ENCODE measurements at regions not wholly inside any gene's neighbourhood (a gene's known extent, or its start where the extent isn't known, plus 50 kb on each side); places are given as distances from the start of the nearest gene placed in this dataset.

- H3K36me3 ChIP-seq (ENCODE audit: low read depth): no peaks in the 10 kb centered on the region
- no peak overlapping the region for H3K27ac ChIP-seq
- no peaks in the 10 kb centered on the region for H3F3A ChIP-seq (ENCODE audit: insufficient read depth)
- WGBS, 2 experiments (ENCODE audit: low coverage in 1 of 2, low lambda C conversion rate in 2 of 2, missing lambda C conversion rate in 2 of 2): 75 to 77% methylated on average over 2 of the region's 2 CpGs
- H3K9me2 ChIP-seq (ENCODE audit: insufficient read depth): no peaks in the 10 kb centered on the region
- TF ChIP-seq EZH2phosphoT487 (IDR thresholded peaks at IDR 0.05; ENCODE audit: insufficient read depth, low read depth) (no peak), EZH2 (IDR thresholded peaks at IDR 0.05; ENCODE audit: insufficient read depth, poor library complexity, severe bottlenecking) (no peak)
- no peaks in the 10 kb centered on the region for H3K9me3 ChIP-seq (ENCODE audit: low read depth)
- H3K4me2 ChIP-seq (ENCODE audit: unreplicated experiment): no peak overlapping the region
- H3K4me1 ChIP-seq (ENCODE audit: insufficient read depth): peaks cover 4% of the 10 kb centered on the region; the same call in 1 of the 2 replicates
- H3K79me2 ChIP-seq (ENCODE audit: insufficient read depth): no peaks in the 10 kb centered on the region
- no peak overlapping the region for H3K4me3 ChIP-seq
- peaks cover 19% of the 10 kb centered on the region for H3K27me3 ChIP-seq (replicated peaks; ENCODE audit: insufficient read depth)
- no peak overlapping the region for H3K9ac ChIP-seq
- in situ Hi-C loops (cut with MboI): no loop called here
- H4K20me1 ChIP-seq (ENCODE audit: insufficient read depth): no peaks in the 10 kb centered on the region
- DNase-seq: no peak
- H2AFZ ChIP-seq: no peak overlapping the region
Observed at GRCh38 chr16:48050871-48051270, 104.9 kb downstream of the ABCC12 start.

- Histone ChIP-seq H2AFZ (no peak overlapping the region), H3K79me2 (ENCODE audit: insufficient read depth) (no peaks in the 10 kb centered on the region), H3K4me1 (ENCODE audit: insufficient read depth) (peaks cover 4% of the 10 kb centered on the region; the same call in 1 of the 2 replicates), H3K9ac (no peak overlapping the region), H4K20me1 (ENCODE audit: insufficient read depth) (no peaks in the 10 kb centered on the region), H3K4me3 (no peak overlapping the region), H3K9me3 (ENCODE audit: low read depth) (no peaks in the 10 kb centered on the region), H3K9me2 (ENCODE audit: insufficient read depth) (no peaks in the 10 kb centered on the region), H3F3A (ENCODE audit: insufficient read depth) (no peaks in the 10 kb centered on the region), H3K4me2 (ENCODE audit: unreplicated experiment) (no peak overlapping the region), H3K27me3 (replicated peaks; ENCODE audit: insufficient read depth) (peaks cover 19% of the 10 kb centered on the region), H3K36me3 (ENCODE audit: low read depth) (no peaks in the 10 kb centered on the region), H3K27ac (no peak overlapping the region)
- 46 to 47% methylated on average over 3 of the region's 3 CpGs for WGBS, 2 experiments (ENCODE audit: low coverage in 1 of 2, low lambda C conversion rate in 2 of 2, missing lambda C conversion rate in 2 of 2)
- in situ Hi-C loops (cut with MboI): no loop called here
- TF ChIP-seq EZH2 (IDR thresholded peaks at IDR 0.05; ENCODE audit: insufficient read depth, poor library complexity, severe bottlenecking): no peak
- TF ChIP-seq EZH2phosphoT487 (IDR thresholded peaks at IDR 0.05; ENCODE audit: insufficient read depth, low read depth): no peak
- DNase-seq: no peak
Observed at GRCh38 chr16:48049847-48050246, 105.9 kb downstream of the ABCC12 start.

DNA sequence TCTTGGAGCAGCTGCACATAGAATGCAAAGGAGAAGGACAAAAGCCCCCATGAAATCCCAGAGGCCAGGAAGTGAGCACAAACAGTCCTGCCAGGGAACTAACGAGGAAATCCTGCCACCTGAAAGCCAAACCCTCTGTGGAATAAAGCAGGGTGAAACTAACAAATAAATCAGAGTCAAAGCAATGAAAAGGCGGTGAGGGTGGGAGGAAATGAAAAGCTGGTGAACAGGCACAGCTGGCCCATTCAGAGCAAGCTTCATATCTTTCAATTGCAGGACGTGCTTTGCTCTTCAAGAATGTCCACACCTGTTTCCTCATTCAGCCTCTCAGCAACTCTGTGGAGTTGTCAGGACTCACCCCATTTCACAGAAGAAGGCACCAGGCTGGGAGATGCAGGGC, 108.1 kb downstream of the ABCC12 start:
- no peaks in the 10 kb centered on the region for H3K9me3 ChIP-seq (ENCODE audit: low read depth)
- H3K4me1 ChIP-seq (ENCODE audit: insufficient read depth): no peaks in the 10 kb centered on the region
- no peak overlapping the region for H3K27ac ChIP-seq
- H3K4me3 ChIP-seq: no peak overlapping the region
- H3K79me2 ChIP-seq (ENCODE audit: insufficient read depth): no peaks in the 10 kb centered on the region
- WGBS, 2 experiments (ENCODE audit: low coverage in 1 of 2, low lambda C conversion rate in 2 of 2, missing lambda C conversion rate in 2 of 2): 8 to 9% methylated on average over 3 of the region's 3 CpGs
- H4K20me1 ChIP-seq (ENCODE audit: insufficient read depth): no peaks in the 10 kb centered on the region
- H3K4me2 ChIP-seq (ENCODE audit: unreplicated experiment): no peak overlapping the region
- no peak for DNase-seq
- H3K27me3 ChIP-seq (replicated peaks; ENCODE audit: insufficient read depth): peaks cover 13% of the 10 kb centered on the region
- in situ Hi-C loops (cut with MboI): no loop called here
- TF ChIP-seq EZH2 (IDR thresholded peaks at IDR 0.05; ENCODE audit: insufficient read depth, poor library complexity, severe bottlenecking): no peak
- no peak for TF ChIP-seq EZH2phosphoT487 (IDR thresholded peaks at IDR 0.05; ENCODE audit: insufficient read depth, low read depth)
- H3K9me2 ChIP-seq (ENCODE audit: insufficient read depth): 0 out of 2 replicates have a peak, but pooled peaks cover 5% of the 10 kb centered on the region
- no peaks in the 10 kb centered on the region for H3K36me3 ChIP-seq (ENCODE audit: low read depth)
- H3K9ac ChIP-seq: no peak overlapping the region
- H2AFZ ChIP-seq: no peak overlapping the region
- no peaks in the 10 kb centered on the region for H3F3A ChIP-seq (ENCODE audit: insufficient read depth)

DNA sequence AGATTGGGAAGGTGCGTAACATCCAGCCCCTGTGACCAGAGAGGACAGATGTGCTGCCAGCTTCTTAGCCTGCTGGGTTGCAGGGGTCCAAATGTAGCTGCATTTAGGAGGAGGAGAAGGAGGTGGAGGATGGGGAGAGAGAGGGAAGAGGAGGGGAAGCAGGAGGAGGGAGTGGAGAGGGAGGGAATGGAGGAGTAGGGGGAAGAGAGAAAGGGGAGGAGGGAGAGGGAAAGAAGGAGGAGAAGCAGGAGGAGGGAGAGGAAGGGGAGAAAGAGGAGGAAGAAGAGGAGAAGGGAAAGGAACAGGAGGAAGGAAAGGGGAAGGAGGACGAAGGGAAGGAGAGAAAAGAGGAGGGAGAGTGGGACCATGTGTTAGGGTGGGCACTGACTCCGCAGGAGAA, 108.6 kb downstream of the ABCC12 start:
- H4K20me1 ChIP-seq (ENCODE audit: insufficient read depth): no peaks in the 10 kb centered on the region
- no peak overlapping the region for H3K9ac ChIP-seq
- peaks cover 8% of the 10 kb centered on the region for H3K27me3 ChIP-seq (replicated peaks; ENCODE audit: insufficient read depth)
- H3K79me2 ChIP-seq (ENCODE audit: insufficient read depth): no peaks in the 10 kb centered on the region
- H3F3A ChIP-seq (ENCODE audit: insufficient read depth): no peaks in the 10 kb centered on the region
- DNase-seq: no peak
- no peaks in the 10 kb centered on the region for H3K4me1 ChIP-seq (ENCODE audit: insufficient read depth)
- no peak overlapping the region for H2AFZ ChIP-seq
- H3K27ac ChIP-seq: no peak overlapping the region
- WGBS, 2 experiments (ENCODE audit: low coverage in 1 of 2, low lambda C conversion rate in 2 of 2, missing lambda C conversion rate in 2 of 2): 33 to 67% methylated on average over 1 to 3 of the region's 3 CpGs
- no peaks in the 10 kb centered on the region for H3K36me3 ChIP-seq (ENCODE audit: low read depth)
- H3K9me3 ChIP-seq (ENCODE audit: low read depth): no peaks in the 10 kb centered on the region
- 0 out of 2 replicates have a peak, but pooled peaks cover 5% of the 10 kb centered on the region for H3K9me2 ChIP-seq (ENCODE audit: insufficient read depth)
- H3K4me2 ChIP-seq (ENCODE audit: unreplicated experiment): no peak overlapping the region
- in situ Hi-C loops (cut with MboI): no loop called here
- TF ChIP-seq EZH2phosphoT487 (IDR thresholded peaks at IDR 0.05; ENCODE audit: insufficient read depth, low read depth) (no peak), EZH2 (IDR thresholded peaks at IDR 0.05; ENCODE audit: insufficient read depth, poor library complexity, severe bottlenecking) (no peak)
- no peak overlapping the region for H3K4me3 ChIP-seq

DNA sequence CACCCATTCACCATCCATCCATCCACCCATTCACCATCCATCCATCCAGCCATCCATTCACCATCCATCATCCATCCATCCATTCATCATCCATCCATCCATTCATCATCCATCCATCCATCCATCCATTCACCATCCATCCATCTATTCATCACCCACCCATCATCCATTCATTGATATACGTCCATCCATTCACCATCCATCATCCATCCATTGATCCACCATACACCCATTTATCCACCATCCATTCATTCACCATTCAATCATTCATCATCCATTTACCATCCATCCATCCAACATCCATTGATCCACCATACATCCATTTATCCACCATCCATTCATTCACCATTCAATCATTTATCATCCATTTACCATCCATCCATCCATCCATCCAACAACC, 111.7 kb downstream of the ABCC12 start:
- in situ Hi-C loops (cut with MboI): no loop called here
- Histone ChIP-seq H3K4me3 (no peak overlapping the region), H3F3A (ENCODE audit: insufficient read depth) (no peaks in the 10 kb centered on the region), H3K27ac (no peak overlapping the region), H3K9me3 (ENCODE audit: low read depth) (no peaks in the 10 kb centered on the region), H4K20me1 (ENCODE audit: insufficient read depth) (no peaks in the 10 kb centered on the region), H3K79me2 (ENCODE audit: insufficient read depth) (no peaks in the 10 kb centered on the region), H3K4me2 (ENCODE audit: unreplicated experiment) (no peak overlapping the region), H2AFZ (no peak overlapping the region), H3K4me1 (ENCODE audit: insufficient read depth) (no peaks in the 10 kb centered on the region), H3K9ac (no peak overlapping the region), H3K36me3 (ENCODE audit: low read depth) (no peaks in the 10 kb centered on the region), H3K9me2 (ENCODE audit: insufficient read depth) (0 out of 2 replicates have a peak, but pooled peaks cover 5% of the 10 kb centered on the region), H3K27me3 (replicated peaks; ENCODE audit: insufficient read depth) (peaks cover 11% of the 10 kb centered on the region)
- DNase-seq: no peak
- no peak for TF ChIP-seq EZH2 (IDR thresholded peaks at IDR 0.05; ENCODE audit: insufficient read depth, poor library complexity, severe bottlenecking)
- TF ChIP-seq EZH2phosphoT487 (IDR thresholded peaks at IDR 0.05; ENCODE audit: insufficient read depth, low read depth): no peak
- 14 to 25% methylated on average over 1 of the region's 1 CpG for WGBS, 2 experiments (ENCODE audit: low coverage in 1 of 2, low lambda C conversion rate in 2 of 2, missing lambda C conversion rate in 2 of 2)
